Left lung (tissue), 4 donors: ENCODE measurements at regions not wholly inside any gene's neighbourhood (a gene's known extent, or its start where the extent isn't known, plus 50 kb on each side); places are given as distances from the start of the nearest gene placed in this dataset.

Experiments
- ATAC-seq: fragments of 200-7000 bp; cut with Tn5 transposase; one replicate; pipeline ENCODE4 v1.9.1; 2020; ENCODE audit warnings: moderate library complexity
- DNase-seq, 4 donors: peaks; one replicate each; pipeline ENCODE4 v3.0.0-alpha.2; 2013 to 2020
- H3K27ac ChIP-seq, 2 donors: fragments of 200-600 bp; sonication (generic) in 1 of 2; one replicate each; pipeline versions ENCODE4 v1.5.0 to v1.8.0; 2020 to 2021
- H3K27me3 ChIP-seq, 2 donors: fragments of 200-600 bp; sonication (generic) in 1 of 2; one replicate each; pipeline versions ENCODE4 v1.5.0 to v1.8.0; 2020 to 2021
- H3K36me3 ChIP-seq, 2 donors: fragments of 200-600 bp; sonication (generic) in 1 of 2; one replicate each; pipeline versions ENCODE4 v1.5.0 to v1.8.0; 2020 to 2021
- H3K4me1 ChIP-seq, 2 donors: fragments of 200-600 bp; one replicate each; pipeline ENCODE4 v1.8.0; 2021
- H3K4me3 ChIP-seq, 2 donors: fragments of 200-600 bp; sonication (generic) in 1 of 2; one replicate each; pipeline versions ENCODE4 v1.5.0 to v1.8.0; 2020 to 2021; ENCODE audit warnings: mild to moderate bottlenecking in 1 of 2
- H3K9me3 ChIP-seq, 2 donors: fragments of 200-600 bp; sonication (generic) in 1 of 2; one replicate each; pipeline versions ENCODE4 v1.5.0 to v1.8.0; 2020 to 2021
- CTCF ChIP-seq, 2 donors: fragments of 200-600 bp; sonication (generic) in 1 of 2; IDR thresholded peaks; one replicate each; pipeline versions ENCODE4 v1.5.0 to v1.8.0; 2021; ENCODE audit warnings: antibody characterized with exemption in 2 of 2
- intact Hi-C, 2 donors: fragments of 100-400 bp; cut with DNase I; formaldehyde crosslinking; loops; one replicate each; pipeline versions ENCODE4 v1.11.2 to v1.14.2; 2022
- donor health status: DM: no; HTN: yes; CAD: no.
- donor health status: DM: no; HTN: no; CAD: no.

DNA sequence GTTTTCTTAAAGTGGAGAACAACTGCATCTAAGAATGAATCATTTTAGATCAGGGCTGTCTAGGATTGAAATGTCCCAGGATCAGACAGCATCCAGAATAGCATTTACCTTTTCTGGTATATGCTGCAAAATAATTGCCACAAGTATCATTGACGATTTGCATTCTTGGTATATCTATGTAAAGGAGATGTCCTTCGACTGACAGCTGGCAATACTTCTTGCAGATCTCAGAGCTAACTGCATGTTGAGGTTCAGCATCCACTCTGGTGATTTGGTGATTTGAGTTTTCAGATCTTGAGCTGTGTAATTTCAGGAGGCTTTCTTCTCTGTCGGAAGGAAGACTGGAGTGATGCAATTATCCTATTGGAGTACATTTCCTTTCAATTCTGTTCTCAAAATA, 78.1 kb upstream of the CPHXL start:
- no peak for ATAC-seq
- peaks cover 0 to 5% of the 10 kb centered on the region in 2 donors for H3K27me3 ChIP-seq
- H3K9me3 ChIP-seq: no peaks in the 10 kb centered on the region
- no peak for TF ChIP-seq CTCF (IDR thresholded peaks at IDR 0.05)
- no peak for DNase-seq
- H3K4me1 ChIP-seq: no peaks in the 10 kb centered on the region
- intact Hi-C loops: no loop called here
- no peak overlapping the region for H3K4me3 ChIP-seq
- H3K27ac ChIP-seq: no peak overlapping the region
- no peaks in the 10 kb centered on the region for H3K36me3 ChIP-seq

DNA sequence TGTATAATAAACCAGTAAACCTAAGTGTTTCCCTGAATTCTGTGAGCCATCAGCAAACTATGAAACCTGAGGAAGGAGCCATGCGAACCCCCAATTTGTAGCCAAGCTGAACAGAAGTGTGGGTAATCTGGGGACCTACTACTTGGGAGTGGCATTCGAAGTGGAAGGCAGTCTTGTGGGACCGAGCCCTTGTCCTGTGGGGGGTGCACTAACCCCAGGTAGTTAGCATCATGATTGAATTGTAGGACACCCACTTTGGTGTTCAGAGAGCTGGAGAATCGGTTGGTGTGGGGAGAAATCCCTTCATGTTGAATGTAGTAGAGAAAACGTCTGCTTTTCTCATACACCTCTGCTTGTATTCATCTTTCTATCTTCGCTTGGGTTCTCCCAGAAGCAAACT, 79.7 kb upstream of the CPHXL start:
- no peaks in the 10 kb centered on the region for H3K36me3 ChIP-seq
- ATAC-seq (no peak), DNase-seq (no peak)
- TF ChIP-seq CTCF (IDR thresholded peaks at IDR 0.05): no peak
- H3K9me3 ChIP-seq: no peaks in the 10 kb centered on the region
- H3K27me3 ChIP-seq: peaks cover 0 to 5% of the 10 kb centered on the region in 2 donors
- no peaks in the 10 kb centered on the region for H3K4me1 ChIP-seq
- no peak overlapping the region for H3K27ac ChIP-seq
- no peak overlapping the region for H3K4me3 ChIP-seq
- intact Hi-C loops: no loop called here

DNA sequence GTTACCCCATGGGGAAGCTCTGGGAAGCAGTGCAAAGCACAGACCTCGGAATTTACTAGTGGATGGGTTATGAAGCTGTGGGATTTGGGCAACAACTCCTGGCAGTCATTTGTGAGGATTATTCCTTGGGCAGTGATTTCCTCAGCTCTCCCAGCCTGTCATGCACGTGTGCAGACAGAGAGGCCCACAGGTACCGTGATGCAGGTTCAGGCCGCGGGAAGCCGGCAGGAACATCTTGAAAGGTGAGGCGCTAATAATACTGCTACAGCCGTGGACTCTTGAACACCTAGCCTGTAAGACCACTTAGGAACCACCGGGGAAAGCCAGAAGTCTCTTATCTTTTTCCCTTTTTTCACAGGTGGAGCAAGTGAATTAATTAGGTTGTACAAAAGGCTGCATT, 80.2 kb upstream of the CPHXL start:
- H3K27ac ChIP-seq: no peak overlapping the region
- intact Hi-C loops: no loop called here
- H3K36me3 ChIP-seq: no peaks in the 10 kb centered on the region
- no peak for TF ChIP-seq CTCF (IDR thresholded peaks at IDR 0.05)
- ATAC-seq (no peak), DNase-seq (no peak)
- H3K4me1 ChIP-seq: no peaks in the 10 kb centered on the region
- H3K9me3 ChIP-seq: no peaks in the 10 kb centered on the region
- H3K27me3 ChIP-seq: peaks cover 0 to 5% of the 10 kb centered on the region in 2 donors
- no peak overlapping the region for H3K4me3 ChIP-seq

DNA sequence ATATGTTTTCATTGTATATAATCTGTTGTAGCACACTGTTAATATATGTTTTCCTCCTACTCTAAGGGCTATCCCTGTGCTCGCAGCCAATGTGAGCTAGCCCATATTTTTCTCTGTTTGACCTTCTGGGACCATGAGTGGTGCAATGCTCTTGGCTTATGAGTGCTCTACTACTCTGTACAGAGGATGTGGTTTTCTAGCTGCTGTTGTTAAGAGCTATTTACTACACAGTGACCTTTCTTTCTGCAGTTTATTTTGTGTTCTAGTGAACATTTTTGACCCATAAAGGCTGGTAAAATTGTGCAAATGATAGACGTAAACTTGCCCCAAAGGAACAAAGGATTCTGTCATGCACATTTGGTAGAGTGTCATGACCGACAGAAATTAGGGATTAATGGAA, 84.1 kb upstream of the CPHXL start:
- Histone ChIP-seq H3K4me1 (no peaks in the 10 kb centered on the region), H3K27ac (no peak overlapping the region), H3K27me3 (peaks cover 0 to 5% of the 10 kb centered on the region in 2 donors), H3K4me3 (no peak overlapping the region), H3K36me3 (no peaks in the 10 kb centered on the region), H3K9me3 (no peaks in the 10 kb centered on the region)
- no peak for TF ChIP-seq CTCF (IDR thresholded peaks at IDR 0.05)
- DNase-seq (no peak), ATAC-seq (peak; percentile 57)
- intact Hi-C loops: no loop called here

- Histone ChIP-seq H3K9me3 (no peaks in the 10 kb centered on the region), H3K4me3 (no peak overlapping the region), H3K27me3 (peaks cover 0 to 5% of the 10 kb centered on the region in 2 donors), H3K4me1 (no peaks in the 10 kb centered on the region), H3K36me3 (no peaks in the 10 kb centered on the region), H3K27ac (no peak overlapping the region)
- DNase-seq: no peak
- ATAC-seq: no peak
- intact Hi-C loops: no loop called here
- no peak for TF ChIP-seq CTCF (IDR thresholded peaks at IDR 0.05)
Measured at GRCh38 chr16:75811020-75811634, 84.8 kb upstream of the CPHXL start.
